ENCODE measurements at regions not wholly inside any gene's neighbourhood (a gene's known extent, or its start where the extent isn't known, plus 50 kb on each side); places are given as distances from the start of the nearest gene placed in this dataset.

GRCh38 chr13:111865826-111866225, 201.1 kb upstream of the SOX1 start:
- H3K27ac ChIP-seq (ENCODE audit: low read depth in 1 of 2, low read length in 2 of 2), result no peak overlapping the region
- H3K4me3 ChIP-seq (ENCODE audit: low read depth in 1 of 3, low read length in 3 of 3), result no peak overlapping the region
- no peak for DNase-seq (ENCODE audit: low spot score)
- peaks cover 0 to 12% (median 0%) of the 10 kb centered on the region in 4 donors for H3K27me3 ChIP-seq (ENCODE audit: control insufficient read depth in 4 of 4, insufficient read depth in 4 of 4, low read length in 3 of 4)
- H3K36me3 ChIP-seq (ENCODE audit: control insufficient read depth in 4 of 4, insufficient read depth in 3 of 4, low read depth in 1 of 4, low read length in 3 of 4), result no peaks in the 10 kb centered on the region
- no peak overlapping the region for H3K9ac ChIP-seq (ENCODE audit: low read depth in 1 of 2, low read length in 2 of 2)
- TF ChIP-seq GABPA (IDR thresholded peaks at IDR 0.05 in 1 of 2, conservative IDR thresholded peaks at IDR 0.05 in 1 of 2) (no peak), RAD21 (IDR thresholded peaks at IDR 0.05) (no peak), HNF4G (IDR thresholded peaks at IDR 0.05) (no peak), SP1 (IDR thresholded peaks at IDR 0.05) (no peak), YY1 (IDR thresholded peaks at IDR 0.05) (no peak), NR2F2 (IDR thresholded peaks at IDR 0.05) (no peak), EGR1 (IDR thresholded peaks at IDR 0.05; ENCODE audit: low read depth in 2 of 2) (no peak), MAX (IDR thresholded peaks at IDR 0.05) (no peak), CTCF (IDR thresholded peaks at IDR 0.05; ENCODE audit: low read depth, low read length, missing input control) (no peak), HNF4A (conservative IDR thresholded peaks at IDR 0.05) (no peak), FOXA1 (IDR thresholded peaks at IDR 0.05) (no peak), FOXA2 (IDR thresholded peaks at IDR 0.05) (no peak), JUND (IDR thresholded peaks at IDR 0.05) (no peak), RXRA (IDR thresholded peaks at IDR 0.05) (no peak), ATF3 (IDR thresholded peaks at IDR 0.05) (no peak), TAF1 (conservative IDR thresholded peaks at IDR 0.05) (no peak), ZBTB33 (IDR thresholded peaks at IDR 0.05) (no peak)
- 73% methylated on average over 8 of the region's 8 CpGs for WGBS
- H3K4me1 ChIP-seq (ENCODE audit: control insufficient read depth in 4 of 4, insufficient read depth in 4 of 4, low read length in 3 of 4), result no peaks in the 10 kb centered on the region
- H3K9me3 ChIP-seq (ENCODE audit: control insufficient read depth in 4 of 4, low read length in 3 of 4), result peaks cover 0 to 6% (median 3%) of the 10 kb centered on the region in 4 donors

GRCh38 chr13:111866731-111867245, 200.2 kb upstream of the SOX1 start:
- no peaks in the 10 kb centered on the region for H3K4me1 ChIP-seq (ENCODE audit: control insufficient read depth in 4 of 4, insufficient read depth in 4 of 4, low read length in 3 of 4)
- H3K4me3 ChIP-seq (ENCODE audit: low read depth in 1 of 3, low read length in 3 of 3), result no peak overlapping the region
- peaks cover 0 to 6% (median under 1%) of the 10 kb centered on the region in 4 donors for H3K9me3 ChIP-seq (ENCODE audit: control insufficient read depth in 4 of 4, low read length in 3 of 4)
- H3K27me3 ChIP-seq (ENCODE audit: control insufficient read depth in 4 of 4, insufficient read depth in 4 of 4, low read length in 3 of 4), result peaks cover 0 to 12% (median 0%) of the 10 kb centered on the region in 4 donors
- no peak overlapping the region for H3K27ac ChIP-seq (ENCODE audit: low read depth in 1 of 2, low read length in 2 of 2)
- peak; percentile 26 for DNase-seq (ENCODE audit: low spot score)
- no peak overlapping the region for H3K9ac ChIP-seq (ENCODE audit: low read depth in 1 of 2, low read length in 2 of 2)
- no peaks in the 10 kb centered on the region for H3K36me3 ChIP-seq (ENCODE audit: control insufficient read depth in 4 of 4, insufficient read depth in 3 of 4, low read depth in 1 of 4, low read length in 3 of 4)
- 85% methylated on average over 11 of the region's 11 CpGs for WGBS
- TF ChIP-seq JUND (IDR thresholded peaks at IDR 0.05) (no peak), SP1 (IDR thresholded peaks at IDR 0.05) (no peak), MAX (IDR thresholded peaks at IDR 0.05) (no peak), HNF4A (conservative IDR thresholded peaks at IDR 0.05) (no peak), ATF3 (IDR thresholded peaks at IDR 0.05) (no peak), FOXA2 (IDR thresholded peaks at IDR 0.05) (no peak), ZBTB33 (IDR thresholded peaks at IDR 0.05) (no peak), YY1 (IDR thresholded peaks at IDR 0.05) (no peak), HNF4G (IDR thresholded peaks at IDR 0.05) (no peak), REST (IDR thresholded peaks at IDR 0.05) (no peak), TAF1 (conservative IDR thresholded peaks at IDR 0.05) (no peak), FOXA1 (IDR thresholded peaks at IDR 0.05) (no peak), NR2F2 (IDR thresholded peaks at IDR 0.05) (no peak), EGR1 (IDR thresholded peaks at IDR 0.05; ENCODE audit: low read depth in 2 of 2) (no peak), GABPA (IDR thresholded peaks at IDR 0.05 in 1 of 2, conservative IDR thresholded peaks at IDR 0.05 in 1 of 2) (no peak)

All from liver (tissue), 8 donors.